Kasumi-1 (cell line): ENCODE measurements at regions not wholly inside any gene's neighbourhood (a gene's known extent, or its start where the extent isn't known, plus 50 kb on each side); places are given as distances from the start of the nearest gene placed in this dataset.
A peak's percentile ranks its signal among the peaks of the same experiment; 100 is the strongest.
"Not testable (repeated sequence)": the region's sequence is repeated elsewhere in the genome, so short reads cannot be mapped to it uniquely, and the experiment has no call there.

Experiments
- DNase-seq, 2 experiments: peaks; one replicate each; lab custom pipeline; 2025; lab: John Stamatoyannopoulos, UW

DNA sequence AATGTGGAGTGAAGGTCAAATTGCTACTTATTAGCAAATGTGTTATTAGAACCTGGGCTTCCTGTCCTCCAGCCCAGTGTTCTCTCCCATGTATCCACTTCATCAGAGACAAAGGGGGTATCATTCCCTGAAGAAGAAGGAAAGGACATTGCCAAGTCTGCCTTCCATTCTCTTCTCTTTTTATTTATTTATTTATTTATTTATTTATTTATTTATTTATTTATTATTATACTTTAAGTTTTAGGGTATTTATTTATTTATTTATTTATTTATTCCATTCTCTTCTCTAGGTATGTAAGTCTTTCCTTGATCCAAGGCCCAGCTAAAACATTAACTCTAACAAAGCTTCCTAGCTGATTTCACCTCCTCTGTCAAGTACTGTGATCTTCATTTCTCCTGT is 277.8 kb upstream of the DNAJC19 start:
- DNase-seq, result no peak

DNA sequence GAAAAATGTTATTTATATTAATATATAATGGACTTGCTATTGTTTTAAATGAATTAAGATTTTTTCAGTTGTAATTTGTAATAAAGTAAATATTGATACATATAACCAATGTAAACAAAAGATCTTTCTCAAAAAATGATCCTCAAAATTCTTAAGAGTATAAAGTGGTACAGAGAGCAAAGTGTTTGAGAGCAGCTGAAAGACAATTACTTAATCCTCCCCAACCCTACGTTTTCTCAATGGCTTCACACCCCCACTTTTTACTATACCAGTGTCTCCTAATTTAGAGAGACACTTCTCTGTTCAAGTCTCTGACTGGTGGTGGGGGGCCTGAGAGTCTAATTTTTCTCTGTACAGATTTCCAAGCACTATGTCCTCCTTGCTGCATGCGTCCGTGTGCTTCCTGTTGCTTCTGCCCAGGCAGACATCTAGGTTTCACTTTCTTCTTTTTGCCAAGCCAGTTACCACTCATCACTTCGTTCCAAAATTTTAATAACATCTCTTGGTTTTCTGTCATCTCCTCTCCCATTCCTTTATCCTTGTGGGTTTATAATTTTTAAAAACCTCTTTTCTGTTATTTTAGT is 276.3 kb upstream of the DNAJC19 start:
- DNase-seq, result peak in 1 of 2 experiments; percentile 41

DNA sequence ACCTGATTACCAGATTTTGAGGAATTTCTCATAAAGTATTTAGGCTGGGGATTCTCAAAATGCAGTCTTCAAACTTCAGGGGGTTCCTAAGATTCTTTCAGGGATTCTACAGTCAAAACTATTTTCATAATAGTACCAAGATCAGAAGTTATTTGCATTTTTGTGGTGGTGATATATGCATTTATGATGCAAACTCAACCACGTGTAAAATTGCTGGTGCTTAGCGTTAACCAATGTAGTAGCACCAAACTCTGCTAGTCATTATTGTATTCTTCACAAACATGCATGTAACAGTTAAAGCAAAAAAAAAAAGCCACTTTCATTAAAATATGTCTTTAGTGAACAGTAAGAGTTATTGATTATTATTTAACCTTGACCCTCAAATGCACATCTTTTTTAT is 274.9 kb upstream of the DNAJC19 start:
- DNase-seq, result no peak

DNA sequence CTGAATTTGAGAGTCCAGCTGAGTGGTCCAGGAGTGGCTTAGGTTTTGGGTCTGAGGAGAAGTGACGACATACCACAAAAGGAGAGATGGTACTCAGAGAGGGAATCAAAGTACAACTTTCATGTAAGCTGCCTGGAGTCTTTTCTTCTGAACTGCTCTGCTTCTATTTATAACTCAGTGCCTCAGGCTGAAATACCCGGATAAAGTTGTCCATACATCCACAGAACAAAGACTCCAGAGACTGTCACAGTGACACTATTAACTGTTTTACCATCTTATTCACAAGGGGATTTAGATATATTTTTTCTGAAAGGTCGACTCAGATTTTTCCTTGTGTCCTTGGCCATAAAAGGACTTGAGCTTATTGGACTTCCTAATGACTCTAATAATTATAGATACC is 264.3 kb upstream of the DNAJC19 start:
- DNase-seq, result no peak

DNA sequence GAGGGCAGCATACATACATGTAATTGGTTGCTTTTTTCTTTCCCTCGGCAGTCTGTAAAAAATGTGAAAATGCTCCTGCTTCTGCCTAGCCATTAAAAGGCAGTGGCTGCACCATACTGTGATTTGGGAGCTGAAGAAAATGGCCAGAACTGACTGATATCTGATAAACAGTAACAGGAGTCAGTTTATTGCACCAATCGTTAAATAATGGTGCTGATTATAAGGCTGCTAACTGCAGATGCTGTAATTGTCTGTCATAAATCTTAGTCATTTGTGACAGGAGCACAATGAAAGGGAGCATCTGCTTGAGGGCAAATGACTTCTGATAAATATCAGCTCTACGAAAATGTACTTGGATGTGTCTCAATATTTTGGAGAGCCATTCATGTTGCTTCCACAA is 263.1 kb upstream of the DNAJC19 start:
- no peak for DNase-seq

DNA sequence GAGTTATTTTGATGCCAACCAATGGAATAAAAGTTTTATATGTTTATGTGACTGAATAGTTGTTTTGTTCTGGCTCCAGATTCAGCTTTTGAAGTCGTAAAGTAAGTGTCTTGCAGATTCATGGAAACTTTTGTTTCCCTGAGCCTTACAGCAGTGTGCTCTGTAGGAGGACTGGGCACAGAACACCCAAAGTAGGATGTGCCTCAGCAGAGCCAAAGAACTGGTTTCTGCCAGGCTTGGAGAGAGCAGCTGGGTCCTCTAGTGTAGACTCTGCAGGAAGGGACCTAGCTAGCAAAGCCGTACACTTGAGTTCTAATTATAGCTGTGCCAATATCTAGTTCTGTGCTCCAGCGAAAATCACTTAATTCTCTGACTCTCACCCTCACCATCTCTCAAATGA is 261.2 kb upstream of the DNAJC19 start:
- no peak for DNase-seq

DNA sequence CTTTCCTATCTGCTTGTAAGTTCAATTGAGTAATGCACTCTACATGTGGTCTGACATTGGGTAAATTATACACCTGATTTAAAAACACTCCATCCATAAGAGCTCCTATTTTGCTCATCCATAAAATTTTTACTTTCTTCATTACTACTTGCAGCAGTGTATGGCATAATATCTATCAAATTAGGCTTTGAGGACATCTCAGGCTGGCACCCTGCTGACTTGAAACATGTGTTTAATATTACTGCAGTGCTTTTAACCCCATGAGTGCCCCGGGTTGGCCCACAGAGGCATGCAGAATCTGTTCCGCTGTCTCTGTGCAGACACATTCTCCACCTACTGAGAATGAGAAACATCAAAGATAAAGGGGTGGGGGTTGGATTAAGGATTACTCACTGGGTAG is 249.9 kb upstream of the DNAJC19 start:
- DNase-seq, result no peak

DNA sequence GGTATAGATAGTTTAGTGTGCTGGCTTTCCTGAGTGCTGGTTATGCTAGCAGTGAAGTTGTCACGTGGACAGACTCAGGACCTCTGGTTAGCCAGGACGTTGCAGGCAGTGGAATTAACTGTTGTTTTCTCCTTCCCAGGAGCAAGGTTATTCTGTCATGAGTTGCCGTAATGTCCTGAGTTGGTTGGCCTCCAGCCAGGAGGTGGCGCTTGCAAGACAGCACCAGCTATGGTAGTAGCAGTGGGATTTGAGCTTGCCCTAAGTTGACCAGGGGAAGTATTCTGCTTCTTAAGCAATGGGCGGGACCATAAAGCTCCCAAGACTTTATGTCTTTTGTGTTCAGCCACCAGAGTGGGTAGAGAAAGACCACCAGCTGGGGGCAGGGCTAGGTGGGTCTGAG is 240.7 kb upstream of the DNAJC19 start:
- DNase-seq, result no peak

DNA sequence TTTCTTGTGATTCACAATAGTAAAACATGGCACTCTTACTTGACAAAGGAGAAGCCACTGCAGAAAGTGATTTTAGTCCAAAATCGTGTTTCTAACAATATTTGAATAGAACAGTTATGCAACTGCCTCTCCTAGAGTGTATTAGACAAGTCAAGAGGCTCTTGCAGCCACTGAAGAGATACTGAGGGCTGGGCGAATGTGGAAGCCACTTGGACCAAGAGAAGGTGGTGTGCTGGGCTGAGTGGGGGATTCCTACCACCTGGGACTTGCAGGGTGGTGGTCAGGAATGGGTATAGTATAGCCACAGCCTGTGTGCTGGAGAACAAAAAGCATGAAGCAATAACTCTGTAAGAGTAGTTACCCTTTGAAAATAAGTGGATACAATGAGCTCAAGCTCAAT is 223.8 kb upstream of the DNAJC19 start:
- no peak for DNase-seq

DNA sequence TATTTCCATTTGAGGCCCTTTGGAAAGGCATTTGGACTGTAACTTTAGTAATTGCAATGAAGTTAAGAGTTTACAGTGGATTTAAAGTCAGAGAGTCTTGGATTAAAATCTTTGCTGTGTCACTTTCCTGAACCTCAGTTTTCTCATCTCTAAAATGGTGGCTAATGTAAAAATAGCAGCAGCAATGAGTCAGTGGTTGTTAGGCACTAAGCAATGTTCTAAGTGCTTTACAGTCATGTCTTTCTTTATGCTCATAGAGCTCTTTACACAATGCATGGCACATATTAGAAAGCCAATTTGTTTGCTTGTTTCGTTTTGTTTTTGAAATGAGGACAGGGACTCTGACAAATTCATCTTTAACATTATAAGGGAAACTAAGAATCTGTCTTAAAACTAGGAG is 222.7 kb upstream of the DNAJC19 start:
- DNase-seq, result no peak

DNA sequence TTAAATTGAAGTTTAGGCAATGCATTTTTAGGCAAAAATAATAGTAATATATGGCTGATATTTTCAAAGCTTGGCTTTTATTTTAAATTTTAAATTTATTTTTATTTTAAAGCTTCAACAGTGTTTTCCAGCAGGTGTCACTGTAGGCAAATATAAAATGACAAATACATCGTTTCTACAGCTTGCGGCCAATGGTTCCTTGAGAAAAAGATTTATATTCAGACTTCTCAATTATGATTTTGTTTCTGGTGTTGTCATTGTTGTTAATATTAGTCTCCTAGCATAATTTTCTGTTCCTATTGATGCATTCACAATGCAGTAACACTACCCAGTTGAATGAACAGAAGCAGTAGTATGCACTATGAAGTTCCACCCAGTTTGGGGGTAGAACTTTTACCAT is 220.7 kb upstream of the DNAJC19 start:
- DNase-seq, result peak; percentile 34 to 57

DNA sequence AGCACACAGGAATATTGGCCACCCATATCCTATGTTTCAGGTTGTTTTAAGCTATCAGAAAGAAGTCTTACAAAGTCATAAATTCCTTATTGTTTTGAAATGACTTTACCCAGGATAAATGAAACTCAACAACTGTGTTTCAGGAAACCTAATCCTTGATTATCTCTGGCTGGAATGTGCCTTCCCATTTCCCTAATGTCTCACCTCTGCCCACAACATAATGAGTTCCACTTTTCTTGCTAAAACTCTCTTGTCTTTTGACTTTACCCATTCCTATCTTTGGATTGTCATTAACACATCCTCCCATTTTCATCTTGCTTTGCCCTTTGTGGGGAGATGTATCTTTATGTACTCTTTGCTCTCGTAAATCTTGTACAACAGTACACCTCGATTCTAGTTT is 200.0 kb upstream of the DNAJC19 start:
- DNase-seq, result no peak

DNA sequence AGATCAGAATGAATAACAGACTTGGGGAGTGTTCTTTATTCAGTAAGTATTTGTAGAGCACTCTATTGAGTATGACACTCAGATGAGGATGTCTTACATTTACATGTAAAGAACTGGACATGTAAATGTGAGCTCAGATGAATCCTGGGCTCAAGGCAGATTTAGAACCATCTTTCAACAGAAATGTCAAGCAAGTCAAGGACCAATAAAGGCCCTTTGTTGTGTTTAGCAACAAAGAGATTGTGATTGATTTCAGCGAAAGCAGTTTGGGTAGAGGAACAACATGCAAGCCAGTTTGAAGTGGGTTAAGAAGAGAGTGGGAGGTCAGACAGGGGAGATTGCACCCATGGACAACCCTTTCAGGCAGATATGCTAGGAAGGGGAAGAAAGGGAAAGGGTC is 194.2 kb upstream of the DNAJC19 start:
- no peak for DNase-seq

DNA sequence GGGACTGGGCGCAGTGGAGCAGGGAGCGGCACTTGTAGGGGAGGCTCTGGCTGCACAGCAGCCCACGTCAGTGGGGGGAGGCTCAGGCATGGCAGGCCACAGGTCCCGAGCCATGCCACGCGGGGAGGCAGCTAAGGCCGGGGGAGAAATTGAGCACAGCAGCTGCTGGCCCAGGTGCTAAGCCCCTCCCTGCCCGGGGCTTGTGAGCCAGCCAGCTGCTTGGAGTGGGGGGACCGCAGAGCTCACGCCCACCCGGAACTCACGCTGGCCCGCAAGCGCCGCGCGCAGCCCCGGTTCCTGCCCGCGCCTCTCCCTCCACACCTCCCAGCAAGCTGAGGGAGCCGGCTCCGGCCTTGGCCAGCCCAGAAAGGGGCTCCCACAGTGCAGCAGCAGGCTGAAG is 193.5 kb upstream of the DNAJC19 start:
- DNase-seq, result not testable (repeated sequence)

DNA sequence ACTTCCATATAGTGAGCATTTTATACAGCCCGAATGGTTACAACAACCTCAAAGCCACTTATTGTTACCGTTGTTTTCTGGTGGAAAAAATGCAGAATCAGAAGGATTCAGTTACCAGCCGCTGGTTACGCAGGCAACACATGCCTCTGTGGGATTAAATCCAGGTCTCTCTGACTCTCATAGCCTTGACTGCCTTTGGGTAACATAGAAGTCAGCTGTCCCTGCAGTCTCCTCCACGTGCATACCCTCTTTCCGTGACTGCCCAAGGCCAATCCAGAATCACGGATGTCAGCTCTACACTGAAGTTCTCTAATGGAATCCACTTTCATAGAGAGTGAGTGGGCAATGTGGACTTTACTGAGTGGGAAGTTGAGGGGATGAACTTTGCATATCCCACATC is 189.5 kb upstream of the DNAJC19 start:
- no peak for DNase-seq

DNA sequence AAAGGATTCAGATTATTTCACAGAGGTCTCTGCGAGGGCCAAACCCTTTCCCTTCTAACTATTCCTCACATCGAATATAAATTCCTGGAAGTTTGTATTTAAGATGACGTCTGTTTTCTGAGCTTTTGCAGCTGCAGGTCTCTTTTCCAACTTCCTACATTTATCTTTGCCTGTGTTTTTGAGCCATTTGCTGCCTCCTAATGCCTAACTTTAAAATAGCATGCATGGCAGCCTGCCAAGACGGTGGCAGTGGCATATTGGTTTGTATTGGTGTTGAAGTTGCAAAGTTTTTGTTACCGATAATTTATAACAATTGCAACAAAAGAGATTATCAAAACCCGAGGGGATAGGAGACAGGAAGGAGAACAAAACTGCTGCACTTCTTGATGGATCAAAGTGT is 187.1 kb upstream of the DNAJC19 start:
- DNase-seq, result peak; percentile 67 to 68

DNA sequence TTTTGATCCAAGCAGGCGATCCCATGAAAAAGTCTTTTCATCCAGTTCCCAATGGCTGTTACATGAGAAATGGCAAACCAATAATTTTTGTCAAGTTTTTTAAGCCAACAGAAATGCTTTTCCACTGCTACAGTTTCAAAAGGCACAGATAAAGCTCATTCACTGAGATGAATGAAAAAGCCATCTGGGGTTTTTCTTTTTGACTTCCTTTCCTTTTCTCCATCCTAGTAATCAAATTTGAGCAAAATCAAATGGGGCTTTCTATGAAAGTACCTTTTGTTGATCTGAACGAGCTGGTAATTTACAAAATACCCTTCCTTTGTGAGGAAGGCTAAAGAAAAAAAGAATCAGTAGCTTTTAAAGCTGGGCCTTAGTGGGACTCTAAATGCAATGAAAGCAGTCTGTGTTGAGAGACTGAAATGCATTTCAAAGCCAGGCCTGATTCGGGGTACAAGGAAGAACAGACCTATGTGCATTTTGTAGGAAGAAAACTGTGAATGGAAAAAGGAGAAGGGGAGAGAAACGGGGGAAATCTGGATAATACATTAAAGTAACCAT is 185.2 kb upstream of the DNAJC19 start:
- no peak for DNase-seq

DNA sequence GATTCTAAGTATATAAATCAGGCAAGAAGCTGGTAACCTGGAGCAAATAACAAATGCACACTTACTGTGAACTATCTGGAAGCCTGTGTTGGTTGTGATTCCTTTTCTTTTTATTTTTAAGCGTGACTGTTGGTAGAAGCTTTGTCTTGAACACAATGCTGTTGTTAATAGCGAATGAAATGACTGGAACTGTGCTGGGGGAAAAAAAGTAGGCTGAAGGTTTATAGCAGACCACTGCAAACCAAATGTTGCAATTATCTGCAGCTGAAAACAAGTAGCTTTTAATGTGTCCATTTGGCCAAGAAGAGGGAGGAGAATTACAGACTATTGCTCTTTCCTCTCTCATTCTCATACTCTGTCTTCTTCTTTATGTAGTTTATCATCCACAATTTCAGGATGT is 184.5 kb upstream of the DNAJC19 start:
- no peak for DNase-seq

DNA sequence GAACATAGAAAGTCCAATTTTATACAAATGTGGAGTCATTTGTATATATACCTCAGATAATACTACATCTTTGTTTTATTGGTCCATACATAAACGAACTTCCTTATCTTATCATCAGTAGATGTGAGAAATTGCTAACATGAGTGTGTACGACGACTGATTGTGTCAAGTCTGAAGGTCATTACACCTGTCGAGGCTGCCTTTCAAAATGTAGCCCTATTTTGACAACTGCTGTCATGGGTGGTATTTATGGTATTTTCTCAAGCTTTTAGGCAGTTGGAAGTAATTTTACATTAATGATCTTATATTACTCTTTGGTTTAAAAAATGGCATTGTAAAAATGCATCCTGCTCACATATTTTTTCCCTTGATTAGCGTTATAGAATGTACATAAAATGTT is 183.7 kb upstream of the DNAJC19 start:
- no peak for DNase-seq

DNA sequence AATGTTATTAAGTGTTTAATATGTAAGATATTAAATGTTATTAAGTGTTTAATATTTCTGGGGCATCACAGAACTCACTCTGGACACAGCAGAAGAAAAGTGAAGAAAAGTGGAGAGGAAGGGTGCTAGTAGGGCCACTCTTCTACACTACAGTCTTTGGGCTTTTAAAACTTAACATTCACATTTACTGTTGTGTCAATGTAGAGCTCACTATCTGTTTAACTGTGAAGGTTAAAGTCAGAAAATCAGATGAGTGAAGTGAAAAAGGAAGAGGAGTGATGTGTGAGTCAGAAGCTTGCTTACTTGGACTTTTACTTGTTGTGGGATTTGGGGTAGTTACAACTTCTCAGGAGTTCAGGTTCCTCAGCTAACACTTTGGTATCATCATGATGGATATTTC is 145.3 kb upstream of the DNAJC19 start:
- DNase-seq, result peak in 1 of 2 experiments; percentile 21

DNA sequence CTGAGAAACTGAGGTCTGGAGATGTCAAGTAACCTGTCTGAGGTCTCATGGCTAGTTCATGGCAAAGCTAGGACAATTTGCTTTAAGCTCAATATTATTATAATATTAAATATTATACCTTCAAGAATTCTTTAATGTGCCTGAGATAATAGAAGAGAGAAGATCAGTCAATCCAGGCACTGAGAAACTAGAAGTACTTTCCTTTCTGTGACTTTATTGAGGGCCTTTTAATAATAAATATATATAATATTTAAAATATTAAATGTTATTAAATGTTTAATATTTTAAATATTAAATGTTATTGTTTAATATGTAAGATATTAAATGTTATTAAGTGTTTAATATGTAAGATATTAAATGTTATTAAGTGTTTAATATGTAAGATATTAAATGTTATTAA is 144.3 kb upstream of the DNAJC19 start:
- no peak for DNase-seq

DNA sequence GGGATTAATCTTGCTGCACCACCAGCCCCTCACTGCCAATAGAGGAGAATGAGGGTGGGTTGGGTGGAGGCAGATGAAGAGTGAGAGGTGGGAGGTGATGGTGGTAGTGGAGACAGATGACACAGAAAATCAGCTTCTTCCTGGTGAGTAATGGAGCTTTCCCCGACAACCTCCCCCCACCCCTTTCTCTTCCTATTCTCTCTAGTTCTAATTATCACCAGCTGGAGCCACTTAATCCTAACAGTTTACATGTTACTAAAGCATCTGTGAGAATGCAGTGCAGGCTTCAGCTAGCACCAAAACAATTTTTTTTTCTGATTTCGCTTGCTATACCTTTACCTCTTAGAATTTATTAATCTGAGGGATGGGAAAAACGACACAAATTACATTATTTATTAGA is 116.1 kb upstream of the DNAJC19 start:
- no peak for DNase-seq

DNA sequence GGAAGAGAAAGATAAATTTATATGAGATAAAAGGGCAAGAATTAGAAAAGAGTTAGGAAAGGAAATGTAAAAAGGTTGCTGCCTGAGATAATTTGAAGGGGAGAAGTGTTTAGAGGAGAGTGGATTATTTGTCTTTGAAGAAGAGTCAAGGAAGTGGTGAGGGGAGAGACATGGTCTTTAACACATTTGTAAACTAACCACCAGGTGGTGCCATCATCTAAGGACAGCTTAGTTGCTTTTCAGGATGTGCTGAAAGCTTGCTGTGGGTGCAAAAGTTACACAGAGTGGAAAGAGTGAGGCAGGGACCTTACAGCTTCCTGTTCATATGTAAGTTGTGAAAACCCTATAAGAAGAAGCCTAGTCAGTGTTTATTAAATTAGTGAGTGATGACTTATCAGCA is 114.1 kb upstream of the DNAJC19 start:
- peak; percentile 26 to 61 for DNase-seq

DNA sequence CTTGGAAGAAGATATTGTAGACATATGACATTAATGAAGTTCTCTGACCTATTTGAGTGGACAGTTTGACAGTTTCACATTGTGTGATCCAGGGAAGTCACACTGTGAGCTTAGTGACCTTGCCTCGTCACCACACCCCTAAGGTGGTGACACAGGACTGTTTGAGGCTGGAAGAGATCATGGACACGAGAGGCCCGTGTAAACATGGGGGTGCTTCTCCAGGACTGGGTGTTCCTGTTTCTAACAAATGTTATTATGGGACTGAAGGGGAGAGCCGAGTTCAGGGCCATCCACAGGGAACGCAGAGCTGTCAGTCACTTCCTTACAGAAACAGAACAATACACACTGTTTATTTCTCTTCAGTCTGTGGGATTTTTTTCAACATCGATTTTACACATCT is 96.5 kb upstream of the DNAJC19 start:
- no peak for DNase-seq

DNA sequence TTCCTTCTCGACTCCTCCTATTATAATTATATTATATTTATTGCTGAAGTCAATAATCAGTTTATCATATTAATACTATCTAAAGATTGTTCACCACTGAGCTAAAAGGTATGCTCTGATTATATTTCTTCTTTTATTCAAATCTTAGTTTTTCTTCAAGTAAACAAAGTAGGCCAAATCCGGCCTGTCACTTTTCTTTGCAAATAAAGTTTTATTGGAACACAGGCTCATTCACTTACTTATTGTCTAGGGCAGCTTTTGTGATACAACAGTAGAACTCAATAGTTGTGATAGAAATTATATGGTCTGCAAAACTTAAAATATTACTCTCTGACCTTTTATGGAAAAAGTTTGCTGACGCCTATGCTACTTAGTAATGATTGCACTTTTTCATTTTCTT is 92.4 kb upstream of the DNAJC19 start:
- no peak for DNase-seq
